ENCODE measurements at regions not wholly inside any gene's neighbourhood (a gene's known extent, or its start where the extent isn't known, plus 50 kb on each side); places are given as distances from the start of the nearest gene placed in this dataset.
"Not testable (repeated sequence)": the region's sequence is repeated elsewhere in the genome, so short reads cannot be mapped to it uniquely, and the experiment has no call there.

DNA sequence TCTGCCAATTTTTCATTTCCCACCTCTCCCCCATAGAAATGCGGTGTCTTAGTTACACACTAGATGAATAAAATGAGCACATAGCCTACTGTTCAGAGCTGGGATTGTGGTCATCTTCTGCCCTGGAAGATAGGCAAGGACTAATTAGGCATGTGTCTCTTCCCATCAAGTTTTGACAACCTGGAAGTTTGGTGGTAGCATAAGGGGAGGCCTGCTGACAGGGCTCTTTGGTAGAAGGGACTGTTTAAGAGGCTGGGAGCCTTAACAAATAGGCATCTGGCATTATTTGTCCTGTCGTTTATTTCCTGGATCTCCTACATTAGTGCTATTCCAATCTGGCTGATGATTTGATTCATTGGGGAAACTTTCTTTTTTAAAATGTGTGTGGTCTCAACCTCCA, 512.3 kb downstream of the ZNF385D start:
- DNase-seq, result no peak

DNA sequence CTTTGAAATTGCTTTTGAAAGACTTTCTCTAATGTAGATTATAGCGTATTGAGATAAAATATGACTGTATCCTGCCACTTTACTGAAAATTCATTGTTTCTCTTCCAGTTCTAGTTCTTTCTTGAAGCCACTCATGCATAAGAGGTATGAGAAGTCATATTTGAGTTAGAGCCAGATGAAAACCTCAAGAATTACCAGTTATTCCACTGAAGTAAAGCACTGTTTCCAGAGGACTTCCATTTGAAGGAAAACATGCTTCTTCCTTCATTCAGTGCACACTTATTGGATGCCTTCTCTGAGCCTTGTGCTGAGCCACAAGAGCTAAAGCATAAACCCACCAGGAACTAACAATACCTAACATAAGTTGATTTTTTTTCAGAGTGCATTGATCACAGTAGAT, 513.4 kb downstream of the ZNF385D start:
- no peak for DNase-seq

DNA sequence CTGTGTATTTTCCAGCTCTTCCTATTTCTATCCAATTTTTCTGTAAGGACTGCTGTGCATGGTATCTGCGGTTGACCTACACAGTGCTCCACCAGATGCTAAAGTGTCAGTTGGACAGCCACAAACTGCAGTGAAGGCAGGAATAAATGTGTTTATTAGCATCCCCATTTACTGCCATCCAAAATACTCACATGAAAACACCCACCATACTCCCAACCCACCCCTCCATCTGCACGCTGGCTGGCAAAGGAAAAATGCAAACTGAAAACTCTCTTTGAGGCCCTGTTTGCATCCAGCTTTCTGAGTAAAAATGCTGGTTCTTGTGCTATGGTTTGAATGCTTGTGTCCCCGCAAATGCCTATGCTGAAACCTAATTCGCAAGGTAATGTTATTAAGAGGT, 515.5 kb downstream of the ZNF385D start:
- DNase-seq, result no peak

DNA sequence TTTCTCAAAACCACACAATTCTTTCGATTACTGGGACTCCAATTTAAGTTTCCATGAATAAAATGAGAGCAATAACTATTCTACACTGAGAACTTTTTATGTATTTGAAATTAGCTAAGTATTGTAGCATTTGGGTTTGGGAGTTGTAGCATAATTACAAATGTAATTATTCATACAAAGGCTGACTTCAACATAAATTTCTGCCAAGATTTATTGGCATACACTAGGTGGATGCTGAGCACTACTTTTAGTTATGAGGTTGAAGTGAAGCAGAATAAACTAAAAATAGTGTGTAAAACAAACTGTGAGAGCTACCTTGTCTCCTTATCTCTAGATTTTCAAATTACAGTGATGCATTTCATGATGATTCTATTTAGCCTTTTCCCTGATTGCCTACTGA, 516.1 kb downstream of the ZNF385D start:
- no peak for DNase-seq

DNA sequence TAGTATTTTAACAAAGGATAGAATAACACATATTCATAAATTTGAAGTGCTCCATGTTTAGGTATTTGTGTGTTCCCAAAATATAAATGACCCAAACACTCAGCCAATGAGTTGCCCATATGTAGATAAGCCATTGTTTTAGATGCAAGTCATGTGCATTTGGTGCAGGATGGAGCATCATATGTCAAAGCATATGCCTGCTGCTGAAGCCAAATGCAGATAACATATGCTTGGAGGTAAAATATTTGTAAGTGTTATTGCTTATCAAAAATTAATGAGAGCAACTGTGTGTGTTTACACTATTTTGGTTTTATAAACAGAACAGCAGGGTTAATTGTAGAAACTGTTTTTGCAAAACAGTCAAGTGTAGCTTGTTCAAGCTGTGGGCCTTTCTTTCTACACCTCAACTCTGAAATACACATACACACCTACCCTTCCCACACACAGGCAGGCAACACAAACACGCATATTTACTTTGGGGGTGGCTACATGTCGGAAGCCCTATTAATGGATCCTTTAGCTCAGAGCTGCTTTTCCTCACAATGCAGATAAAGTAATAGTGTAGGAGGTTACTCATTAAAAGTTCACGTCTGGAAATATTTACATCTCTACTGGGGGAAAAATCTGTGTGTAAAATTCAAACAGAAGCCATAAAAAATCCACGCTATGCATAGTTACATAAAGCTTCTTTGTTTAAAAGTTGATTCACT, 521.4 kb downstream of the ZNF385D start:
- DNase-seq, result no peak

DNA sequence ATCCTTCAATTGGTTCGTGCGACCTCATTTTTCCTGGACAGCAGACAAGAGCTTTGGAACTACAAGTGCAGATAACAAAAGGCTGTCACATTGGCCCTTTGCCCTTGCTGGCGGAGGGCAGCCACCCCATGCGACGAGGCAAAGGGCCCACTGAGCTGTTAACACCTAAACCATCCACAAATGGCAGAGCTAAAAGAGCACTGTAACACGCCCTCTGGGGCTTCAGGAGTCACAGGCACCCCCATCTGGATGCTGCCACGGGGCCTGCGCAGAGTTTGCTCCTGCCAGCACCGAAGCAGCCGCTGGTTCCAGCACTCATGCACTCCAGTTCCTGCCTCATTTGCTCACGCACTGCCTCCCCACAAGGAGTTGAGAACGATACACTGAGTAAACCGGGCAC, 524.9 kb downstream of the ZNF385D start:
- DNase-seq, result no peak

DNA sequence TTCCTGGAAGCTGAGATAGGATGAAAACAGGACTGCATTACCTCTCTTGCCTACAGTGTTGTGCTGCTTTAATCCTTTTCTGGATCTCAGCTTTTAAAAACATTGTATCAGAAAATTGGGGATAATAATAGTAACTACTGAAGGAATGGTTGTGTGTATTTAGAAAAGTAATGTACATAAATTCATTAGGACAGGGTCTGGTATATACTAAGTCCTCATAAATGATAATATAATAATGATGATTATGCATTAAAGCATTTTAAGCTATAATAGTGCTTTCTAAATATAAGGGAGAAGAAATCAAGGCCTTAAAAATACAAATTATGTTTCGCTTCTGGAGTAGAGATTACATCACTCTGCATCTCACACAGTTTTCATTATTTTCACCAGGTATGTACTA, 530.1 kb downstream of the ZNF385D start:
- DNase-seq, result no peak

DNA sequence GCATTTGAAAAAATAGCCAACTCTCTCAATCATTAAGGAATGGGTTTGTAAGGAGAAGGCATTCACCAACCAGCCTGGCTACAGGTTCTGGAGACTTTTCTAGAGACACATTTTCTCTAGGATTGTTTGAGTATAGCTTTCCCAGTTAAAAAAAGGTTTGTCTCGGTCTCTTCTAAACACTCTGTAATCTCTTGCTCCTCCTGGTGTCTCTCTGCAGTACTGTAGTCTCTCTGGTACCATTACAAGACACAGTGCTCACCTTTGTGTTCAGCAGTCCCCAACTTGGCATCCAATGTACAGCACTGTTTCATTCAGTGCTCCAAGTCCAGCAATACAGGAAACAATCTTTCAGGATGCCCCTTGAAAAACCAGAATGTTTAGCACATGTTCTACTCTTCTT, 534.4 kb downstream of the ZNF385D start:
- DNase-seq, result no peak

DNA sequence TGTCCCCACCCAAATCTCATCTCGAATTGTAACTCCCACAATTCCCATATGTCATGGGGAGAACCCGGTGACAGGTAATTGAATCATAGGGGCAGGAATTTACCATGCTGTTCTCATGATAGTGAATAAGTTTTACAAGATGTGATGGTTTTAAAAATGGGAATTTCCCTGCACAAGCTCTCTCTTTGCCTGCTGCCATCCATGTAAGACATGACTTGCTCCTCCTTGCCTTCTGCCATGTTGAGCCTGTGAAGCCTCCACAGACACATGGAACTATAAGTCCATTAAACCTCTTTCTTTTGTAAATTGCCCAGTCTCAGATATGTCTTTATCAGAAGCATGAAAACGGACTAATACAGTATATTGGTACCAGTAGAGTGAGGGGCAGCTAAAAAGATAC, 546.9 kb downstream of the ZNF385D start:
- not testable (repeated sequence) for DNase-seq

DNA sequence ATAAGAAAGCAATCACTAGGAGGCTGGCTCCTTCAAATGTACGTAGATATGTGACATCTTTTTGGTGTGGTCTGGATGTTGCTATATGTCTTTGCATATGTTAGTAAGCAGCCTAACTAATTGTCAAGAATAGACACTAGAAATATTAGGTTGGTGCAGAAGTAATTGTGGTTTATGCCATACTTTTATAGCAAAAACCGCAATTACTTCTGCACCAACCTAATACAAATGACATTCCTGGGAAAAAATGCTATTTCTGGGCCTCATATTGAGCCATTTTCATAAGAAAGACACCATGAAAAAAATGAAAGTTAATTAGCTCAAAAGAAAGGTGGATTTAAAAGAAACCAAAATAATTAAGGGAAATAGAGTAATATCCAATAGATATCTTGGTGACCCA, 555.8 kb downstream of the ZNF385D start:
- DNase-seq, result no peak

DNA sequence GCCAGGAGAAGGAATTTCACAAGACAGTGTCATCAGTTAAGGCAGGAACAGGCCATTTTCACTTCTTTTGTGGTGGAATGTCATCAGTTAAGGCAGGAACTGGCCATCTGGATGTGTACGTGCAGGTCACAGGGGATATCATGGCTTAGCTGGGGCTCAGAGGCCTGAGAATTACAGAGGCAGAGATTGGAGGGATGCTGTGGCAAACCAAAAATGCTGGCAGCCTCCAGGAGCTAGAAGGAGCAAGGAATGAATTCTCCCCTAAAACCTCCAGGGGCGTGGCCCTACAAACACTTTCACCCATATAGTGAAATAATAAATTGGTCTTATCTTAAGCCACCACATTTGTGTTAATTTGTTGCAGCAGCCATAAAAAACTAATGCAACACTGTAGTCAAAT, 557.0 kb downstream of the ZNF385D start:
- not testable (repeated sequence) for DNase-seq

DNA sequence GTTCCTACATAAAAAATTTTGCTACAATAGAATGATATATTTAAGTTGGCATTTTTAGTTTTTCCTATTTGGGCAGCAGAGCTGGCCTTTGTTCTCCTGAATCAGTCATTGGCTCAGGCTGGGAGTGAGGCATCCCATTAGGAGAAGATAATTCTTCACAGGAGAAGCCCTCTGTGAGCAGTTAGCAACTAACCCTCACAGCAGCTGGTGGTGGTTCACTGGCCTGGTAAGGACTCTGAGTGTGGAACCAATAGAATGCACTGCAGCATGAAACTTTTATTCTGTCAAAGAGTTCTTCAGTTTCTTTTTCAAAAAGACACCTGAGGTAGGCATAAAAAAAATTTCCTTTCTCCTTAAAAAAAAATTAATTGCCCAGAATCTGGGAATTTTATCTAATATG, 562.6 kb downstream of the ZNF385D start:
- no peak for DNase-seq

DNA sequence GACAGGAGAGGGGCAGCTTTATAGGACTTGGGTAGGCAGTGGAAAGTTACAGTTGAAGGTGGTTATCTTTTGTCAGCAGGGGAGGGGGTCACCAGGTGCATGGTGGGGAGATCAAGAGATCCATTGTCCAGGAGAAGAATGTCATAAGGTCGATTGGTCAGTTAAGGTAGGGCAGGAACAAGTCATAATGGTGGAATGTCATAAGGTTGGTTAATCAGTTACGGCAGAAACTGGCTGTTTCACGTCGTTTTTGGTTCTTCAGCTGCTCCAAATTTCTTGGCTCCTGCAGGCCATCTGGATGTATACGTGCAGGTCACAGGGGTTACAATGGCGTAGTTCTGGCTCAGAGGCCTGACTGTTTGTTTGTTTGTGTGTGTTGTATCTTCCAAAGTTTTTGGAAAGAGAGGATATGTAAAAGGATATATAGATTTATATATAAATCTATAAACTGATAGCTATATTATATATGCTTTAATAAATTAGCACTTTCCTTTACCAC, 565.1 kb downstream of the ZNF385D start:
- no peak for DNase-seq

DNA sequence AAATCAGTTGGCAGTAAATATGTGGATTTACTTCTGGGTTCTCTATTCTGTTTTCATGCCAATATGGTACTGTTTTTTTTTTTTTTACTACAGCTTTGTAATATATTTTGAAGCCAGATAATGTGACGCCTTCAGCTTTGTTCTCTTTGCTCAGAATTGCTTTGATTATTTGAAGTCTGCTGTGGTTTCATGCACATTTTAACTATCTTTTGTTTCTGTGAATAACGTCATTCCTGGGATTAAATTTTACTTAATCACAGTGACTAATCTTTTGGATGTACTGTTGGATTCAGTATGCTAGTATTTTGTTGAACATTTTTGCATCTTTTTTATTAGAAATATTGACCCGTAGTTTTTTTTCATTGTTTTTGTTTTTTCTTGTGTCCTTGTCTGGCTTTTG, 576.5 kb downstream of the ZNF385D start:
- no peak for DNase-seq

DNA sequence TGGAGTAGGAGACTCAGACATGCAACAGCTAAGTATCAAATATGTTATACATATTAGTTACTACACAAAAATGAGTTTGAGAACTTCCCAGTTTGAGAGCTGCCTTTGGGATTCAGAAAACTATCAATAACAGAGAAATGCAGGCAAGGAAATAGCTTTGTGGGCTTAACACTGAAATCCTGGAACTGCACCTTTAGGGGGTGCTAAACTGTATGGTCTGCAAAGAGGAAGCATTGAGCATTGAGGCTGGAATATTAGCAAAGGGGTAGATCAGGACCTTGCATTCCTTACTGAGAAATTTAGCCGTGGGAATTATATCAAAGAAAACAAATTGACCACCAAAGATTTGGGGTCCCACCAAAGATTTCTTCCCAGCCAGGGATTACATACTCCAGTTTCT, 580.0 kb downstream of the ZNF385D start:
- no peak for DNase-seq

DNA sequence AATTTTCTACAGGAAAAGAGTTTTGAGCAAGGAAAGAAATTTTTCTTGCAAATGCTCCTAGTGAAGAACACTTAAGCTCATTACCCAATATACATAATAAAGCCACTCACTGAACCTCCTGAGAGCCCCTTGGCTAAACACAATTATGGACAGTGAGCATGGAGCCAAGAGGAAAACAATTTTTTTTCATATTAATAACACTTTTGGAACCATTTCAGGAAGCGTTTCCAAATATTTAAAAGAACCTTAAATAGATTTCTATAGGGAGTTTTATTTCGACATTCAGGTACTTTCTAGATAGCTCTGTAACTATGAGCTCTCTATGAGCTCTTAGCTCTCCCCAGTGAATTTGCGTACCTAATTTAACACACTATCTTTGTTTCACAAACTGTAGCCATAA, 581.1 kb downstream of the ZNF385D start:
- no peak for DNase-seq

DNA sequence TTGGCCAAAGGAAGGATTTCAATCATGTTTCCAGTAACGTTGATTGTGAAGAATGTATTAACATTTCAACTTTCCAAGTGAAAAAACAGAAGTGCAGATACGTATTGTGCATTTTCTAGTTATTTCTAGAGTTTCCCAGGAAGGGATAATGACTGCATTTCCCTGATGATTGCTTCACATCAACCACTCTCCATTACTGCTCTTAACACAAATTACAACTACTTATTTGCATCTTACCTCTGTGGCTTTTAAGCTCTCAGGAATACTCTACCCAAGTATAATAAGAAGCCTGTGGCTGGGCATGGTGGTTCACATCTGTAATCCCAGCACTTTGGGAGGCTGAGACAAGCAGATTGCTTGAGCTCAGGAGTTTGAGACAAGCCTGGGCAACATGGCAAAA, 582.5 kb downstream of the ZNF385D start:
- no peak for DNase-seq

DNA sequence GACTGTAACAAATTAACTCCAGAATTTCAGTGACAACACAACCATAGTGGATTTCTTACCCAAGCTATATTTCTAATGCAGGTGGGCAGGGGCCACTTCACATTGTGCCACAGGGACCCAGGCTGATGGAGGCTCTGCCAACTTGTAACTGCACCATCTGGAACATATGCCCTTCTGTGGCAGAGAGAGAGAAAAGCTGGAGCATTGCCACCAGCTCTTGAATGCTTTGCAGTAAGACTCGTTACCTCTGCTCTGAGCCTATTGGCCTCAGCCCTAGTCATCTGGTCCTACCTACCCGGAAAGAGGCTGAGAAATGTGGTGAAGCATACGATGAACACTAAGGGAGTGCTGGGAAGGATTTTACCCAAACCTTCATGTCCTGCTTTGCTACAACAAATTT, 587.1 kb downstream of the ZNF385D start:
- DNase-seq, result no peak

DNA sequence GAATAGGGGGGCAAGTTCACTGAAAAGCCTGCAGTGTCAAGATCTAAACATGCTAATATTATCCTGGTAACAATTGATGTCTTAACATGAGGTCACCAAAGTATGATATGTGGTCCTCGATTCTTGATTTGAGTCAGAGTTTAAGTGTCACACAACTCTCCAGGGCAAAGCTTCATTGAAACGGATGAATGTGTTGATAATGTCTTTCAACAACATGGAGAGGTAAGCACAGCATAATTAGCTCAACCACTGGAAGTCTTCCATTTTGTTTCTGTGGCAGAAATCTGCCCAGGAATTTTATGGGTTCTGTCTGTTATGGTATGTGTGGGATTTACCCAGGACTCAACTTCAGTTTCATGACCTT, 591.5 kb downstream of the ZNF385D start:
- DNase-seq, result no peak

DNA sequence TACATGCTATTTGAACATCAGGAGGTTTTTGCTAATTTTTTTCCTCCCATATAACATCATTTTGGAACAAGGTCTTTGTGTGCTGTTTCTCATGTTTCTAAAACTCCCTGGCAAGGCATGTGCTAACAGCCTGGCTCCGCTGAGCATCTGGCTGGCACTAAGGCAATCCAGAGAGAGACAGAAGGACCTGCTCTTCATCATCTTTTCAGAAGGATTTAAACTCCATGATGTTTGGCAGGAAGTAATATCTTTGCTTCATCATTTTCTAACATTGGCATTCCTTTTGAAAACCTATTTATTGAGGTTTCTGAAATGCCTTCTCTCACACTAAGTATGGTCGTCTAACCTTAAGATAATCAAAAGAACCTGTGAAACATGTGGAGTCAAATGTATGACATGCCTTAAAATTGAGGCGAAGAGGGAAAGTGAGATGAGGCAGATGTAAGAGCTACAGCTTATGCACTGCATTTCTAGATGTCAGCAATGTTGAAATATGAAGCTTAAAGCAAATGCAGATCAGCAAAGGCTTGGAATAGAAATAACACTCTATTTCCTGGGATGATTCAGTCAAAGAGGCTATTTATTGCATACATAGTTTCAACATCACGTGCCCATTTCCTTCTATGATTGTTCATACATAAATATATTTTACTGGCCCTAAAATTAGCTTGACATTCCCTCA, 592.0 kb downstream of the ZNF385D start:
- no peak for DNase-seq

DNA sequence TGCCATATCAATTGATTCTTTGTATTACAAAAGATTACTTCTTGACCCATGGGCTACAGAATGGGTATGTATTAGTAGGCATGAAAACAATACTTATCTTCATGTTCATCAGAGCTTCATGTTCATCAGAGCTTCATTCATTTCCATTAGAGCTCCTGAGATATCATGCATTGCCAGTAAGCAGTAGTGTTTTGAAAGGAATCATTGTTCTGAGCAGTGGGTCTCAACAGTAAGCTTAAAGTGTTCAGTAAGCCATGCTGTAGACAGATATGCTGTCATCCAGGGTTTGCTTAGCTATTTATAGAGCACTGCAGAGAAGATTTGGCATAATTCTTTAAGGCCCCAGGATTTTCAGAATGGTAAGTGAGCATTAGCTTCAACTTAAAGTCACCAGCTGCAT, 596.1 kb downstream of the ZNF385D start:
- DNase-seq, result no peak

DNA sequence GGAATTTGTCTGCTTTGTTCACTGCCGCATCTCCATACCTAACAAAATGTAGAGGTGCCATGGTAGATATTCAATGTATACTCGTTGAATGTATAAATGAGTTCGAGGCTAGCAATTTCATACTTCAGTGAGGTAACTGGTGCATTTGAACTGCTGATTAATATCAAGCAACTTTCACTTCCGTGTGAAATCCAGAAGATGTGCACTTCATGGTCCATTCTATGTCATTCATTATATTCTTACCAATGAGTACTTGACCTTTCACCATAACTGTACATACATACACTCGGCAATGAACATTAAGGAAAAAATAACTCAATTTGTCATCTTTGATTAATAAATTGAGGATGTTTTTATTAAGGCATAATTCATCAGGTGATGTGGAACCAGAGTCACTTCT, 598.5 kb downstream of the ZNF385D start:
- DNase-seq, result no peak

DNA sequence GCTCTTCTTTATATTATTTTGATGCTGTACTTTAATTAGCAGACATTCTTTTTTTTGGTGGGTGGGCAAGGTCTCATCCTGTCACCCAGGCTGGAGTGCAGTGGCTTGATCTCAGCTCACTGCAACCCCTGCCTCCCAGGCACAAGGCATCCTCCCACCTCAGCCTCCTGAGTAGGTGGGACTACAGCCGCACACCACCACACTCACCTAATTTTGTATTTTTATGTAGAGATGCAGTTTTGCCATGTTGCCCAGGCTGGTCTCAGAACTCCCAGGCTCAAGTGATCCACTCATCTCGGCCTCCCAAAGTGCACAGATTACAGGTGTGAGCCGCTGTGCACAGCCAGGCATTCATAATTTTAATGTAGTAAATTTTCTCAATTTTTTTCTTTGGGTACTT, 608.1 kb downstream of the ZNF385D start:
- DNase-seq, result no peak

DNA sequence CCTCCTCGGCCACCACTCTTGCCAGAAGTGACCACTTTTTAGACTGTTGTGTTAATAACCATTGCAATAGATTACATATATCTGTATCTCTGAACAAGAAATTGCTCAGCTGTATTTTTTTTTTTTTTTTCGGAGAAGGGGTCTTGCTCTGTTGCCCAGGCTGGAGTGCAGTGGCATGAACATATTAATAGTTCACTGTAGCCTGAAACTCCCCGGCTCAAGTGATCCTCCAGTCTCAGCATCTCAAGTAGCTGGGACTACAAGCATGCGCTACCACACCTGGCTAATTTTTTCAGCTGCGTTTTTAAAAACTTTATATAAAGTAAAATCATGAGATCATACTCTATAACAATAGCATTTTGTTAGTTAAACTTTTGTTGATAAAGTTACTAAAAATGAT, 609.0 kb downstream of the ZNF385D start:
- no peak for DNase-seq
